Fibroblast of the aortic adventitia (primary cell): ENCODE measurements at regions not wholly inside any gene's neighbourhood (a gene's known extent, or its start where the extent isn't known, plus 50 kb on each side); places are given as distances from the start of the nearest gene placed in this dataset.

ENCODE experiments used
- DNase-seq: peaks from one replicate; pipeline ENCODE4 v3.0.0-alpha.2; 2010; ENCODE audit warnings: low read depth
- H3K4me3 ChIP-seq: 2 replicates; pipeline ENCODE4 v1.5.1; 2011; ENCODE audit warnings: low read depth, mild to moderate bottlenecking, control low read depth, low read length, moderate library complexity
- CTCF ChIP-seq: IDR thresholded peaks from 2 replicates; pipeline ENCODE4 v1.5.1; 2011; ENCODE audit warnings: mild to moderate bottlenecking, low read length, control low read depth, inconsistent platforms; ENCODE audit not compliant: insufficient read depth

GRCh38 chr10:107915215-107915610 is 750.7 kb upstream of the SORCS1 start:
- no peak for TF ChIP-seq CTCF
- H3K4me3 ChIP-seq, result no peak overlapping the region
- peak; percentile 0 for DNase-seq

- DNase-seq, result no peak
- H3K4me3 ChIP-seq, result no peak overlapping the region
- no peak for TF ChIP-seq CTCF
Measured at GRCh38 chr10:107914450-107915214, 750.1 kb upstream of the SORCS1 start.

- DNase-seq, result no peak
- H3K4me3 ChIP-seq, result no peak overlapping the region
- no peak for TF ChIP-seq CTCF
Measured at GRCh38 chr10:107913317-107914294, 749.1 kb upstream of the SORCS1 start.

GRCh38 chr10:107901076-107901475 is 736.6 kb upstream of the SORCS1 start:
- H3K4me3 ChIP-seq, result no peak overlapping the region
- TF ChIP-seq CTCF, result no peak

GRCh38 chr10:107900131-107900530 is 735.6 kb upstream of the SORCS1 start:
- no peak for TF ChIP-seq CTCF
- DNase-seq, result no peak
- no peak overlapping the region for H3K4me3 ChIP-seq

More at GRCh38 chr10:107901076-107901475, 736.6 kb upstream of the SORCS1 start:
- no peak for DNase-seq

GRCh38 chr10:107899502-107900062 is 735.1 kb upstream of the SORCS1 start:
- H3K4me3 ChIP-seq, result no peak overlapping the region
- no peak for TF ChIP-seq CTCF
- DNase-seq, result no peak
